PC-9 (cell line): ENCODE measurements at regions not wholly inside any gene's neighbourhood (a gene's known extent, or its start where the extent isn't known, plus 50 kb on each side); places are given as distances from the start of the nearest gene placed in this dataset.

Experiments
- BruUV-seq: library from RNA; stranded (reverse); fragments of 400-500 nt; replicated peaks from 2 replicates; lab custom pipeline; 2021; lab: Mats Ljungman, UMichigan
- CTCF ChIA-PET: fragments of 300-600 bp; sonication (Branson Sonifier 250); formaldehyde crosslinking; loops from one replicate; lab custom pipeline; 2022; ENCODE audit warnings: antibody characterized with exemption; lab: Charles Lee
- POLR2A ChIA-PET: fragments of 300-600 bp; sonication (Branson Sonifier 250); formaldehyde crosslinking; loops from one replicate; lab custom pipeline; 2022; ENCODE audit warnings: antibody characterized with exemption; ENCODE audit not compliant: unreplicated experiment; lab: Charles Lee
- DNase-seq, 2 experiments: peaks; one replicate each; pipeline versions ENCODE4 v3.0.0 to v3.0.0-alpha.2; 2015 to 2022; ENCODE audit warnings: mixed read lengths in 1 of 2
- H2AFZ ChIP-seq: fragments of 200-600 bp; sonication (generic); 2 replicates; pipeline ENCODE4 v1.8.1; 2017; ENCODE audit warnings: antibody characterized with exemption
- H3F3A ChIP-seq: fragments of 200-600 bp; sonication (generic); 2 replicates; pipeline ENCODE4 v1.8.1; 2017; ENCODE audit warnings: antibody characterized with exemption, mild to moderate bottlenecking, low read depth; ENCODE audit not compliant: insufficient read depth
- H3K27ac ChIP-seq: fragments of 200-600 bp; sonication (generic); 2 replicates; pipeline ENCODE4 v1.6.1; 2016; ENCODE audit warnings: mixed run types
- H3K27me3 ChIP-seq: fragments of 200-600 bp; sonication (generic); 2 replicates; pipeline ENCODE4 v1.6.1; 2016; ENCODE audit warnings: low read depth, mixed run types; ENCODE audit not compliant: insufficient read depth
- H3K36me3 ChIP-seq: fragments of 200-600 bp; sonication (generic); 2 replicates; pipeline ENCODE4 v1.6.1; 2016; ENCODE audit warnings: low read depth, mixed run types
- H3K4me1 ChIP-seq: fragments of 200-600 bp; sonication (generic); replicated peaks from 2 replicates; pipeline ENCODE4 v1.6.1; 2016; ENCODE audit warnings: mixed run types; ENCODE audit not compliant: insufficient read depth
- H3K4me2 ChIP-seq: fragments of 200-600 bp; sonication (generic); 2 replicates; pipeline ENCODE4 v1.6.1; 2017; ENCODE audit warnings: mixed run types
- H3K4me3 ChIP-seq: fragments of 200-600 bp; sonication (generic); 2 replicates; pipeline ENCODE4 v1.6.1; 2016; ENCODE audit warnings: mixed run types
- H3K79me2 ChIP-seq: fragments of 200-600 bp; sonication (generic); 2 replicates; pipeline ENCODE4 v1.6.1; 2017; ENCODE audit warnings: low read depth, mixed run types
- H3K9me2 ChIP-seq: fragments of 200-600 bp; sonication (generic); 2 replicates; pipeline ENCODE4 v1.8.1; 2017; ENCODE audit warnings: mild to moderate bottlenecking; ENCODE audit not compliant: insufficient read depth
- H3K9me3 ChIP-seq: fragments of 200-600 bp; sonication (generic); 2 replicates; pipeline ENCODE4 v1.8.1; 2016; ENCODE audit warnings: low read depth; ENCODE audit not compliant: insufficient read depth
- H4K20me1 ChIP-seq: fragments of 200-600 bp; sonication (generic); 2 replicates; pipeline ENCODE4 v1.8.1; 2017; ENCODE audit not compliant: insufficient read depth
- CTCF ChIP-seq: fragments of 200-600 bp; sonication (generic); conservative IDR thresholded peaks from 2 replicates; pipeline ENCODE4 v1.6.1; 2017; ENCODE audit warnings: mixed run types, antibody characterized with exemption, mild to moderate bottlenecking, moderate library complexity
- EZH2 ChIP-seq: fragments of 200-600 bp; sonication (generic); IDR thresholded peaks from 2 replicates; pipeline ENCODE4 v1.8.0; 2017; ENCODE audit warnings: antibody characterized with exemption, low read depth
- intact Hi-C: fragments of 100-400 bp; cut with micrococcal nuclease; formaldehyde crosslinking; loops from one replicate; pipeline ENCODE4 v1.10.0; 2022; ENCODE audit not compliant: unreplicated experiment

GRCh38 chr13:73578251-73578875 lies 519.6 kb downstream of the KLF5 start:
- Histone ChIP-seq H3F3A (no peaks in the 10 kb centered on the region; the same call in 1 of the 2 replicates), H3K27me3 (no peaks in the 10 kb centered on the region), H3K4me2 (no peak overlapping the region), H2AFZ (no peak overlapping the region), H3K9me3 (no peaks in the 10 kb centered on the region), H3K4me1 (no peaks in the 10 kb centered on the region), H3K27ac (no peak overlapping the region), H3K9me2 (no peaks in the 10 kb centered on the region), H3K36me3 (no peaks in the 10 kb centered on the region), H3K79me2 (no peaks in the 10 kb centered on the region), H4K20me1 (no peaks in the 10 kb centered on the region), H3K4me3 (no peak overlapping the region)
- intact Hi-C loops = no loop called here
- ChIA-PET CTCF (no interaction called here), POLR2A (no interaction called here)
- no peak for DNase-seq
- TF ChIP-seq EZH2 = no peak
- TF ChIP-seq CTCF = no peak
- BruUV-seq = no TSS peak

- Histone ChIP-seq H3K4me1 (no peaks in the 10 kb centered on the region), H3K4me2 (no peak overlapping the region), H3K9me2 (no peaks in the 10 kb centered on the region), H3F3A (no peaks in the 10 kb centered on the region; the same call in 1 of the 2 replicates), H2AFZ (no peak overlapping the region), H3K9me3 (no peaks in the 10 kb centered on the region), H3K4me3 (no peak overlapping the region), H3K36me3 (no peaks in the 10 kb centered on the region), H3K27me3 (no peaks in the 10 kb centered on the region), H3K79me2 (no peaks in the 10 kb centered on the region), H3K27ac (no peak overlapping the region), H4K20me1 (no peaks in the 10 kb centered on the region)
- intact Hi-C loops = no loop called here
- ChIA-PET CTCF (no interaction called here), POLR2A (no interaction called here)
- TF ChIP-seq EZH2 = no peak
- no TSS peak for BruUV-seq
- DNase-seq = no peak
Observed at GRCh38 chr13:73576291-73576690, 517.5 kb downstream of the KLF5 start.

- Histone ChIP-seq H2AFZ (no peak overlapping the region), H3K27ac (no peak overlapping the region), H3K4me1 (no peaks in the 10 kb centered on the region), H3F3A (no peaks in the 10 kb centered on the region; the same call in 1 of the 2 replicates), H3K4me3 (no peak overlapping the region), H3K9me3 (no peaks in the 10 kb centered on the region), H4K20me1 (no peaks in the 10 kb centered on the region), H3K27me3 (no peaks in the 10 kb centered on the region), H3K4me2 (no peak overlapping the region), H3K36me3 (no peaks in the 10 kb centered on the region), H3K9me2 (0 out of 2 replicates have a peak, but pooled peaks cover 5% of the 10 kb centered on the region), H3K79me2 (no peaks in the 10 kb centered on the region)
- BruUV-seq = no TSS peak
- intact Hi-C loops = no loop called here
- ChIA-PET POLR2A (no interaction called here), CTCF (no interaction called here)
- DNase-seq = no peak
- no peak for TF ChIP-seq CTCF
- no peak for TF ChIP-seq EZH2
Observed at GRCh38 chr13:73572824-73573223, 514.0 kb downstream of the KLF5 start.
